HG02798 (cell line): ENCODE measurements at regions not wholly inside any gene's neighbourhood (a gene's known extent, or its start where the extent isn't known, plus 50 kb on each side); places are given as distances from the start of the nearest gene placed in this dataset.

Experiments
- ATAC-seq: cut with Tn5 transposase; IDR thresholded peaks from one replicate; pipeline ENCODE4 v1.9.1; 2021; ENCODE audit warnings: mild to moderate bottlenecking; ENCODE audit not compliant: unreplicated experiment, poor library complexity

- no peak for ATAC-seq
Measured at GRCh38 chr13:47110141-47110540, 213.3 kb upstream of the HTR2A start.

- ATAC-seq = peak; percentile 68
Measured at GRCh38 chr13:47109028-47109427, 212.2 kb upstream of the HTR2A start.

GRCh38 chr13:47100214-47100853, 203.5 kb upstream of the HTR2A start:
- peak; percentile 87 for ATAC-seq

- peak; percentile 98 for ATAC-seq
Measured at GRCh38 chr13:47094734-47095434, 198.0 kb upstream of the HTR2A start.

- ATAC-seq = no peak
Measured at GRCh38 chr13:47092202-47092601, 195.3 kb upstream of the HTR2A start.

- ATAC-seq = no peak
Measured at GRCh38 chr13:47087841-47088240, 191.0 kb upstream of the HTR2A start.

- ATAC-seq = no peak
Measured at GRCh38 chr13:47087241-47087640, 190.4 kb upstream of the HTR2A start.

GRCh38 chr13:47085346-47085745, 188.5 kb upstream of the HTR2A start:
- no peak for ATAC-seq

- ATAC-seq = no peak
Measured at GRCh38 chr13:47081850-47082249, 185.0 kb upstream of the HTR2A start.

GRCh38 chr13:47081246-47081645, 184.4 kb upstream of the HTR2A start:
- ATAC-seq = no peak

- ATAC-seq = no peak
Measured at GRCh38 chr13:47080621-47081020, 183.8 kb upstream of the HTR2A start.

- ATAC-seq = no peak
Measured at GRCh38 chr13:47076500-47076899, 179.6 kb upstream of the HTR2A start.

GRCh38 chr13:47069133-47069532, 172.3 kb upstream of the HTR2A start:
- no peak for ATAC-seq

- no peak for ATAC-seq
Measured at GRCh38 chr13:47067306-47067705, 170.5 kb upstream of the HTR2A start.

GRCh38 chr13:47066226-47066625, 169.4 kb upstream of the HTR2A start:
- ATAC-seq = no peak

GRCh38 chr13:47064381-47064780, 167.5 kb upstream of the HTR2A start:
- no peak for ATAC-seq

GRCh38 chr13:47049276-47049989, 152.6 kb upstream of the HTR2A start:
- no peak for ATAC-seq

- ATAC-seq = peak; percentile 45
Measured at GRCh38 chr13:47046706-47047105, 149.9 kb upstream of the HTR2A start.

- no peak for ATAC-seq
Measured at GRCh38 chr13:47044842-47045241, 148.0 kb upstream of the HTR2A start.

- ATAC-seq = no peak
Measured at GRCh38 chr13:47039106-47039505, 142.3 kb upstream of the HTR2A start.

GRCh38 chr13:47038188-47038587, 141.3 kb upstream of the HTR2A start:
- no peak for ATAC-seq
